Parathyroid adenoma (tissue), 2 donors: ENCODE measurements at regions not wholly inside any gene's neighbourhood (a gene's known extent, or its start where the extent isn't known, plus 50 kb on each side); places are given as distances from the start of the nearest gene placed in this dataset.

Experiments used
- H2AFZ ChIP-seq: fragments of 300-600 bp; sonication (generic); one replicate; pipeline ENCODE4 v1.7.0; 2017; ENCODE audit warnings: antibody characterized with exemption, mild to moderate bottlenecking
- H3K27ac ChIP-seq: fragments of 300-600 bp; sonication (generic); one replicate; pipeline ENCODE4 v1.7.0; 2017
- H3K27me3 ChIP-seq: fragments of 300-600 bp; sonication (generic); one replicate; pipeline ENCODE4 v1.7.0; 2017; ENCODE audit warnings: low read length; ENCODE audit not compliant: control insufficient read depth, insufficient read depth
- H3K36me3 ChIP-seq: fragments of 300-600 bp; sonication (generic); one replicate; pipeline ENCODE4 v1.7.0; 2017; ENCODE audit warnings: low read length; ENCODE audit not compliant: control insufficient read depth, insufficient read depth
- H3K4me1 ChIP-seq: fragments of 300-600 bp; sonication (generic); one replicate; pipeline ENCODE4 v1.7.0; 2017; ENCODE audit warnings: control low read depth
- H3K4me2 ChIP-seq: fragments of 300-600 bp; sonication (generic); one replicate; pipeline ENCODE4 v1.7.0; 2017; ENCODE audit warnings: low read length
- H3K4me3 ChIP-seq: fragments of 300-600 bp; sonication (generic); one replicate; pipeline ENCODE4 v1.7.0; 2017; ENCODE audit warnings: low read depth, low read length
- H3K79me2 ChIP-seq: fragments of 300-600 bp; sonication (generic); one replicate; pipeline ENCODE4 v1.7.0; 2017; ENCODE audit warnings: control low read depth
- H3K9ac ChIP-seq: fragments of 300-600 bp; sonication (generic); one replicate; pipeline ENCODE4 v1.7.0; 2017; ENCODE audit warnings: mild to moderate bottlenecking
- H3K9me3 ChIP-seq: fragments of 300-600 bp; sonication (generic); one replicate; pipeline ENCODE4 v1.7.0; 2017; ENCODE audit warnings: low read length; ENCODE audit not compliant: control insufficient read depth
- TF ChIP-seq, protein P1 (sequence below): fragments of 300-600 bp; sonication (generic); IDR thresholded peaks from one replicate; pipeline ENCODE4 v1.7.0; 2017; ENCODE audit warnings: antibody characterized with exemption, mild to moderate bottlenecking
- donor health status: primary hyperparathyroidism.

DNA sequence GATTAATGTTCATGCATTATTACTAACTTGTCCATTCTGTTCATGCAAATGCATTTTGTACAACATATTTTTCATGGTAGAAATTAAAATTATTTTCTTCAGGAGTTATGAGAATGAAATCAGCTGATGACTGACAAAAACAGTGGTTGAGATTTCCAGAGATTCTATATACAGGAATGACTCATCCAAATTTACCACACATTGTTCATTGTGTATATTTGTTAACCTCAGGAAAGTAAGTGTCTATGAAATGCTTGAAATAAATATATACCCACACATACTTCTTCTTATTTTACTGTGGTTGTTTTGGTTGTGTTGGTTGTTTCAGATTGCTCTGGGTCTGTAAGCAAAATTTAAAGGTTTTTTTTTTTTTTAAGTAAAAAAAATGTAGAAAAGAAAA is 108.1 kb upstream of the SP8 start:
- H3K9ac ChIP-seq = no peak overlapping the region
- TF ChIP-seq, protein P1, sequence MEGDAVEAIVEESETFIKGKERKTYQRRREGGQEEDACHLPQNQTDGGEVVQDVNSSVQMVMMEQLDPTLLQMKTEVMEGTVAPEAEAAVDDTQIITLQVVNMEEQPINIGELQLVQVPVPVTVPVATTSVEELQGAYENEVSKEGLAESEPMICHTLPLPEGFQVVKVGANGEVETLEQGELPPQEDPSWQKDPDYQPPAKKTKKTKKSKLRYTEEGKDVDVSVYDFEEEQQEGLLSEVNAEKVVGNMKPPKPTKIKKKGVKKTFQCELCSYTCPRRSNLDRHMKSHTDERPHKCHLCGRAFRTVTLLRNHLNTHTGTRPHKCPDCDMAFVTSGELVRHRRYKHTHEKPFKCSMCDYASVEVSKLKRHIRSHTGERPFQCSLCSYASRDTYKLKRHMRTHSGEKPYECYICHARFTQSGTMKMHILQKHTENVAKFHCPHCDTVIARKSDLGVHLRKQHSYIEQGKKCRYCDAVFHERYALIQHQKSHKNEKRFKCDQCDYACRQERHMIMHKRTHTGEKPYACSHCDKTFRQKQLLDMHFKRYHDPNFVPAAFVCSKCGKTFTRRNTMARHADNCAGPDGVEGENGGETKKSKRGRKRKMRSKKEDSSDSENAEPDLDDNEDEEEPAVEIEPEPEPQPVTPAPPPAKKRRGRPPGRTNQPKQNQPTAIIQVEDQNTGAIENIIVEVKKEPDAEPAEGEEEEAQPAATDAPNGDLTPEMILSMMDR = no peak
- no peaks in the 10 kb centered on the region for H3K4me1 ChIP-seq
- no peaks in the 10 kb centered on the region for H3K36me3 ChIP-seq
- no peak overlapping the region for H2AFZ ChIP-seq
- H3K27ac ChIP-seq = no peak overlapping the region
- no peaks in the 10 kb centered on the region for H3K27me3 ChIP-seq
- H3K4me3 ChIP-seq = no peak overlapping the region
- H3K4me2 ChIP-seq = no peak overlapping the region
- no peaks in the 10 kb centered on the region for H3K9me3 ChIP-seq
- no peaks in the 10 kb centered on the region for H3K79me2 ChIP-seq

DNA sequence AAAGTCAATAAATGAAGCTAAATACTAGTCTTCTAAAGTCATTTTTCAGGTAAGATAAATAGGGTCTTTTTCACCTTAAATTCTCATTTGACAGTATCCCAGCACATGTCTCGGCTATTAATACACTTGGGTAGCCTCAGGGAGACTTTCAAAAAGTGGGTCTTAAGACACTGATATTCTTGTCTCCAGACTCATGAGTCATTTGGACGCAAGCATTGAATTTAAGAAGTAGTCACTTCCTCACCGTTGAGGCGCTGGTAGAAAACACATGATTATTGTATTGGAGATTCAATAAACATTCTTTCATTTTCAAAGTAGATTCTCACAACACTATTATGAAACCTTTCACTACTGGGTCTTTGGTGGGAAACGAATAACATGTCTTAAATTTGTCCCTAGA is 108.9 kb upstream of the SP8 start:
- no peaks in the 10 kb centered on the region for H3K36me3 ChIP-seq
- H3K4me2 ChIP-seq = no peak overlapping the region
- no peak overlapping the region for H2AFZ ChIP-seq
- H3K27ac ChIP-seq = no peak overlapping the region
- no peak overlapping the region for H3K9ac ChIP-seq
- no peaks in the 10 kb centered on the region for H3K4me1 ChIP-seq
- H3K79me2 ChIP-seq = no peaks in the 10 kb centered on the region
- TF ChIP-seq, protein P1 = no peak
- no peaks in the 10 kb centered on the region for H3K9me3 ChIP-seq
- no peak overlapping the region for H3K4me3 ChIP-seq
- no peaks in the 10 kb centered on the region for H3K27me3 ChIP-seq

DNA sequence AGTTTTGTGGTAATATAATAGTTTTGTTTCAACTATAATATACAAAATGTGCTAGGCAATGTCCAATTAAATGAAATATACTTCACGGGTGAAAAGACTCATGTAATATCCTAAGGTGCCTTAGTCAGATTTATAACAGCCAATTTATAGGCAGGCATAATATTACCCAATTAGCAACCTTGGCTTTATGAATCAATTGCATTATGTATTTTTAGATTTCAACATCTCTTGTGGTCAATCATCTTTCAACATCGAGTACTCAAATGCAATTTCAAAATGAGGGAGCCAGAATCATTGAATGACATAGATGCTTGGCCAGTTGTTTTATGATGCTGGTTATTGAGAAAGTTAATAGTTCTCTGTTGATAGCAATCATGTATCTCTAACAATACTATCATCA is 110.3 kb upstream of the SP8 start:
- TF ChIP-seq, protein P1 = no peak
- Histone ChIP-seq H3K9ac (no peak overlapping the region), H3K36me3 (no peaks in the 10 kb centered on the region), H3K27me3 (no peaks in the 10 kb centered on the region), H3K79me2 (no peaks in the 10 kb centered on the region), H2AFZ (no peak overlapping the region), H3K4me2 (no peak overlapping the region), H3K27ac (no peak overlapping the region), H3K4me1 (no peaks in the 10 kb centered on the region), H3K9me3 (no peaks in the 10 kb centered on the region), H3K4me3 (no peak overlapping the region)

DNA sequence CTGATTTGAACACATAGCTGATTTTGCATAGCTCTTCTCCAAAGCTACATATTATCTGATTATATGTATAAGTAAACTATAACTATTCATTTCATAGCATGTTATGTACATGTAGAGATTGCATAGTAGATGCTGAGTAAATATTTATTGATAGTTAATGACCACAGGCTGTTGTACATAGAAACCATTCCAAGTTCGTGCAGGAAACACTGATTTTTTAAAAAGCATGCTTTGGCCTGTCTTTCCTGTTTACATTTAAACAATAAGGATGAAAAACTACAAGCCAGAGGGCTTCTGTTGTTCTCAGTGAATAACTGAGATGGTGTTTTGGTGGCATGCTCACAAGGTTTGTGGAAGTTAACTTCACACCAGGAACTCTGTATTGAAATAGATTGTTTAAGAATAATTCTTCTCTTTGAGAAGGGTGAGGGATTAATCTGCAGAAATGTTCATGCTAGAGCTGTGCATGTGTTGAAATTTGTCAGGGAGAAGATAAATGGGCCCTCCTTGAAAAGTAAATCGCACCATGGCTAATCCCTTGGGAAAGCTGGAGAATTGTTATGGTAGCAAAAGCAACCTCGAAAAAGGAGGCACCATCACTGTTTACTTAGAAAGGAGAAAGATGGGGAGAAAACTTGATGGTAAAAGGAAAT is 120.2 kb upstream of the SP8 start:
- Histone ChIP-seq H3K4me3 (no peak overlapping the region), H3K27me3 (no peaks in the 10 kb centered on the region), H3K36me3 (no peaks in the 10 kb centered on the region), H3K79me2 (no peaks in the 10 kb centered on the region), H3K9me3 (no peaks in the 10 kb centered on the region), H3K9ac (no peak overlapping the region), H3K4me1 (no peaks in the 10 kb centered on the region), H3K4me2 (no peak overlapping the region), H2AFZ (no peak overlapping the region), H3K27ac (no peak overlapping the region)
- TF ChIP-seq, protein P1 = no peak

DNA sequence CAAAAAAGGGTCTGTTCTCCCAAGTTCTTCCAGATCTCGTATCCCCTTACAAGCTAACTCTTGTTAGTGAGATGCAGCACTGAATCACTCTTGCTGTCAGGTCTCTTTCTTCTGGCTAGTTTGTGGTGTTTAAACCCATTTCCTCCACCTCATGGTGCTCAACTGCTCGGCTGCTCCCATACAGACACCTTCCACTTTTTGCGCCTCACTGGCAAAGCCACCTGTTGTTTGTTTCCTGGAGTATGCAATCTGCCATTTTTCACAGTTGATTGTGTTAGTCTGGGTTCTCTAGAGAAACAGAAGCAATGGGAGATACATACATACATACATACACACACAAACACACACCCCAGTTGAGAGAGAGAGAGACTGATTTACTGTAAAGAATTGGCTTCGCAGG is 124.4 kb upstream of the SP8 start:
- TF ChIP-seq, protein P1 = no peak
- Histone ChIP-seq H3K27me3 (no peaks in the 10 kb centered on the region), H3K4me1 (no peaks in the 10 kb centered on the region)

More for the DNA sequence above, 124.4 kb upstream of the SP8 start:
- H3K4me3 ChIP-seq = no peak overlapping the region
- no peaks in the 10 kb centered on the region for H3K79me2 ChIP-seq
- H3K9ac ChIP-seq = no peak overlapping the region
- H3K9me3 ChIP-seq = no peaks in the 10 kb centered on the region
- H3K27ac ChIP-seq = no peak overlapping the region
- no peak overlapping the region for H3K4me2 ChIP-seq
- no peaks in the 10 kb centered on the region for H3K36me3 ChIP-seq
- no peak overlapping the region for H2AFZ ChIP-seq
